HCT116 (cell line): ENCODE measurements at regions not wholly inside any gene's neighbourhood (a gene's known extent, or its start where the extent isn't known, plus 50 kb on each side); places are given as distances from the start of the nearest gene placed in this dataset.

Experiments
- ATAC-seq: fragments of 200-7000 bp; cut with Tn5 transposase; 2 replicates; pipeline ENCODE4 v1.9.1; 2020; ENCODE audit warnings: mild to moderate bottlenecking, moderate library complexity
- BruUV-seq: library from RNA; stranded (reverse); fragments of 400-500 nt; replicated peaks from 2 replicates; lab custom pipeline; 2021; lab: Mats Ljungman, UMichigan
- CTCF ChIA-PET: fragments of 300-600 bp; sonication (Branson Sonifier 250); formaldehyde crosslinking; loops from one replicate; lab custom pipeline; 2021; ENCODE audit warnings: antibody characterized with exemption; lab: Charles Lee
- POLR2A ChIA-PET: fragments of 300-600, 350-600 bp; sonication (Branson Sonifier 250); formaldehyde crosslinking; loops from one replicate; lab custom pipeline; 2021; ENCODE audit warnings: antibody characterized with exemption; lab: Charles Lee
- RAD21 ChIA-PET, 2 experiments: fragments of 300-600 bp; sonication (Branson Sonifier 250); formaldehyde crosslinking; loops; one replicate each; lab custom pipeline; 2023; ENCODE audit warnings: low total read pairs in 2 of 2; ENCODE audit not compliant: uncharacterized antibody in 2 of 2, unreplicated experiment in 2 of 2, low non-redundant PET in 1 of 2; lab: Charles Lee
- DNase-seq: peaks from one replicate; pipeline ENCODE4 v3.0.0-alpha.2; 2010; ENCODE audit warnings: low read depth, low spot score
- H2AFZ ChIP-seq: fragments of 200-600 bp; shearing (Covaris generic), sonication (generic); 2 replicates; pipeline ENCODE4 v1.6.1; 2017; ENCODE audit warnings: low read depth, mixed run types, mixed read lengths, antibody characterized with exemption, low read length; ENCODE audit not compliant: poor library complexity, severe bottlenecking
- H3K27ac ChIP-seq: 2 replicates; pipeline ENCODE4 v1.5.1; 2012; ENCODE audit warnings: low read depth, low read length
- H3K27me3 ChIP-seq: fragments of 200-600 bp; sonication (generic); 2 replicates; pipeline ENCODE4 v1.6.1; 2016; ENCODE audit warnings: mixed run types, low read length, mixed read lengths; ENCODE audit not compliant: insufficient read depth
- H3K36me3 ChIP-seq, 2 experiments: fragments of 200-500 bp in 1 of 2; fragments of 200-600 bp in 1 of 2; sonication (Bioruptor generic) in 1 of 2; sonication (generic) in 1 of 2; 2 replicates each; pipeline versions ENCODE4 v1.5.1 to v1.6.1; 2014 to 2016; ENCODE audit warnings: low read length in 2 of 2, inconsistent platforms in 1 of 2, mixed read lengths in 1 of 2, mixed run types in 1 of 2; ENCODE audit not compliant: insufficient read depth in 2 of 2, control insufficient read depth in 1 of 2
- H3K4me1 ChIP-seq, 2 experiments: fragments of 200-600 bp in 1 of 2; sonication (generic) in 1 of 2; 2 replicates each; pipeline versions ENCODE4 v1.5.1 to v1.6.1; 2012 to 2017; ENCODE audit warnings: low read length in 2 of 2, inconsistent platforms in 1 of 2, mild to moderate bottlenecking in 1 of 2, mixed read lengths in 1 of 2, mixed run types in 1 of 2, moderate library complexity in 1 of 2; ENCODE audit not compliant: insufficient read depth in 2 of 2, control insufficient read depth in 1 of 2
- H3K4me2 ChIP-seq: fragments of 200-600 bp; sonication (generic); 2 replicates; pipeline ENCODE4 v1.6.1; 2017; ENCODE audit warnings: mixed run types, low read length, mixed read lengths
- H3K4me3 ChIP-seq, 2 experiments: fragments of 200-600 bp in 1 of 2; sonication (generic) in 1 of 2; replicated peaks in 1 of 2; 2 replicates each; pipeline ENCODE4 v1.5.1; 2011 to 2016; ENCODE audit warnings: low read length in 2 of 2, control low read depth in 1 of 2, low read depth in 1 of 2, mild to moderate bottlenecking in 1 of 2, mixed read lengths in 1 of 2, mixed run types in 1 of 2
- H3K79me2 ChIP-seq: fragments of 200-600 bp; sonication (generic); 2 replicates; pipeline ENCODE4 v1.6.1; 2017; ENCODE audit warnings: mild to moderate bottlenecking, mixed run types, low read length, moderate library complexity, mixed read lengths; ENCODE audit not compliant: insufficient read depth
- H3K9ac ChIP-seq: fragments of 200-600 bp; sonication (generic); 2 replicates; pipeline ENCODE4 v1.6.1; 2016; ENCODE audit warnings: low read length, mixed read lengths
- H3K9me2 ChIP-seq: fragments of 200-600 bp; sonication (generic), shearing (Covaris generic); 2 replicates; pipeline ENCODE4 v1.6.1; 2017; ENCODE audit warnings: mixed run types, mild to moderate bottlenecking, moderate library complexity; ENCODE audit not compliant: insufficient read depth
- H3K9me3 ChIP-seq, 2 experiments: fragments of 200-500 bp in 1 of 2; fragments of 200-600 bp in 1 of 2; sonication (Bioruptor generic) in 1 of 2; sonication (generic) in 1 of 2; 2 replicates each; pipeline ENCODE4 v1.6.1; 2014 to 2017; ENCODE audit warnings: low read length in 2 of 2, mixed read lengths in 2 of 2, inconsistent platforms in 1 of 2, low read depth in 1 of 2, mild to moderate bottlenecking in 1 of 2, mixed run types in 1 of 2, moderate library complexity in 1 of 2; ENCODE audit not compliant: control insufficient read depth in 1 of 2, insufficient read depth in 1 of 2
- H4K20me1 ChIP-seq: fragments of 200-600 bp; sonication (generic), shearing (Covaris generic); 2 replicates; pipeline ENCODE4 v1.6.1; 2017; ENCODE audit warnings: mixed run types, mild to moderate bottlenecking, moderate library complexity; ENCODE audit not compliant: insufficient read depth
- ATF3 ChIP-seq: IDR thresholded peaks from 2 replicates; pipeline ENCODE4 v1.6.1; 2012
- CBX3 ChIP-seq: IDR thresholded peaks from 2 replicates; pipeline ENCODE4 v1.6.1; 2012; ENCODE audit warnings: low read depth
- CEBPB ChIP-seq: IDR thresholded peaks from 2 replicates; pipeline ENCODE4 v1.6.1; 2012; ENCODE audit warnings: low read depth
- CTCF ChIP-seq, 3 experiments: fragments of 200-600 bp in 1 of 3; sonication (generic) in 1 of 3; IDR thresholded peaks in 2 of 3; conservative IDR thresholded peaks in 1 of 3; 2 replicates each; pipeline ENCODE4 v1.5.1; 2012 to 2017; ENCODE audit warnings: low read depth in 2 of 3, low read length in 2 of 3, antibody characterized with exemption in 1 of 3, borderline replicate concordance in 1 of 3, control low read depth in 1 of 3, mild to moderate bottlenecking in 1 of 3, mixed read lengths in 1 of 3, mixed run types in 1 of 3, moderate library complexity in 1 of 3; ENCODE audit not compliant: insufficient read depth in 1 of 3
- EZH2 ChIP-seq: fragments of 200-600 bp; sonication (generic); IDR thresholded peaks from 2 replicates; pipeline ENCODE4 v1.6.1; 2017; ENCODE audit warnings: antibody characterized with exemption, mixed run types
- FOSL1 ChIP-seq: IDR thresholded peaks from 2 replicates; pipeline ENCODE4 v1.6.1; 2012; ENCODE audit warnings: low read depth
- JUND ChIP-seq: IDR thresholded peaks from 2 replicates; pipeline ENCODE4 v1.6.1; 2012
- MAX ChIP-seq: IDR thresholded peaks from 2 replicates; pipeline ENCODE4 v1.6.1; 2012
- POLR2A ChIP-seq: IDR thresholded peaks from 2 replicates; pipeline ENCODE4 v1.7.0; 2011; ENCODE audit warnings: borderline replicate concordance; ENCODE audit not compliant: insufficient read depth, insufficient read length; ENCODE audit errors: extremely low read depth
- POLR2AphosphoS5 ChIP-seq: IDR thresholded peaks from 2 replicates; pipeline ENCODE4 v1.6.1; 2011; ENCODE audit warnings: mild to moderate bottlenecking, low read depth, low read length, moderate library complexity
- RAD21 ChIP-seq: IDR thresholded peaks from 2 replicates; pipeline ENCODE4 v1.6.1; 2012; ENCODE audit warnings: low read depth, mild to moderate bottlenecking
- REST ChIP-seq: IDR thresholded peaks from 2 replicates; pipeline ENCODE4 v1.6.1; 2012; ENCODE audit warnings: low read depth
- SIN3A ChIP-seq: IDR thresholded peaks from 2 replicates; pipeline ENCODE4 v1.6.1; 2012; ENCODE audit warnings: low read depth
- SP1 ChIP-seq: IDR thresholded peaks from 2 replicates; pipeline ENCODE4 v1.6.1; 2012; ENCODE audit warnings: low read depth
- SRF ChIP-seq: IDR thresholded peaks from 2 replicates; pipeline ENCODE4 v1.6.1; 2012; ENCODE audit warnings: low read depth
- TCF7L2 ChIP-seq: IDR thresholded peaks from 2 replicates; pipeline ENCODE4 v1.7.0; 2011; ENCODE audit warnings: borderline replicate concordance, inconsistent platforms; ENCODE audit not compliant: insufficient read depth, insufficient read length; ENCODE audit errors: extremely low read depth
- ZBTB33 ChIP-seq: IDR thresholded peaks from 2 replicates; pipeline ENCODE4 v1.6.1; 2011; ENCODE audit warnings: mild to moderate bottlenecking, low read length, moderate library complexity; ENCODE audit not compliant: insufficient replicate concordance; ENCODE audit errors: extremely low read depth
- ZFX ChIP-seq: fragments of 450-650 bp; IDR thresholded peaks from 2 replicates; pipeline ENCODE4 v1.6.1; 2017
- ZNF274 ChIP-seq: fragments of 200-500 bp; sonication (Bioruptor generic); IDR thresholded peaks from 2 replicates; pipeline ENCODE4 v1.6.1; 2014; ENCODE audit warnings: mild to moderate bottlenecking, low read depth, low read length, inconsistent platforms
- intact Hi-C: fragments of 100-400 bp; cut with micrococcal nuclease; formaldehyde crosslinking; loops from 2 replicates; pipeline ENCODE4 v1.10.0; 2022

GRCh38 chr4:141410839-141411238 is 190.1 kb downstream of the ZNF330 start:
- Histone ChIP-seq H3K9me3 (no peaks in the 10 kb centered on the region), H4K20me1 (no peaks in the 10 kb centered on the region), H3K9ac (no peak overlapping the region), H3K27me3 (no peaks in the 10 kb centered on the region), H3K4me3 (no peak overlapping the region), H3K9me2 (no peaks in the 10 kb centered on the region), H3K4me1 (no peaks in the 10 kb centered on the region), H3K4me2 (no peak overlapping the region), H3K36me3 (no peaks in the 10 kb centered on the region), H3K79me2 (no peaks in the 10 kb centered on the region), H3K27ac (no peak overlapping the region), H2AFZ (no peak overlapping the region)
- CTCF ChIA-PET = no interaction called here
- intact Hi-C loops = no loop called here
- no peak for ATAC-seq
- RAD21 ChIA-PET = no interaction called here
- BruUV-seq = no TSS peak
- POLR2A ChIA-PET = no interaction called here
- no peak for DNase-seq
- TF ChIP-seq RAD21 (no peak), FOSL1 (no peak), SIN3A (no peak), ZFX (no peak), TCF7L2 (no peak), POLR2AphosphoS5 (no peak), ZBTB33 (no peak), MAX (no peak), EZH2 (no peak), ATF3 (no peak), JUND (no peak), REST (no peak), CBX3 (no peak), CTCF (IDR thresholded peaks at IDR 0.05 in 2 of 3, conservative IDR thresholded peaks at IDR 0.05 in 1 of 3; ENCODE audit: borderline replicate concordance in 1 of 3, insufficient read depth in 1 of 3, low read depth in 2 of 3, low read length in 2 of 3) (no peak), ZNF274 (no peak), SP1 (no peak), SRF (no peak), POLR2A (no peak), CEBPB (no peak)
